22Rv1 (cell line): ENCODE measurements at regions not wholly inside any gene's neighbourhood (a gene's known extent, or its start where the extent isn't known, plus 50 kb on each side); places are given as distances from the start of the nearest gene placed in this dataset.

Source experiments
- CTCF ChIP-seq: fragments of 450-650 bp; IDR thresholded peaks from 2 replicates; pipeline ENCODE4 v1.5.1; 2017; ENCODE audit warnings: mild to moderate bottlenecking
- ZFX ChIP-seq: fragments of 450-650 bp; IDR thresholded peaks from 2 replicates; pipeline ENCODE4 v1.6.1; 2017; ENCODE audit warnings: antibody characterized with exemption, borderline replicate concordance

- TF ChIP-seq CTCF (no peak), ZFX (no peak)
Measured at GRCh38 chr6:27700337-27700736, 211.9 kb downstream of the OR2B2 start.
